Mesenchymal stem cell (in vitro differentiated cells and primary cell): ENCODE measurements at regions not wholly inside any gene's neighbourhood (a gene's known extent, or its start where the extent isn't known, plus 50 kb on each side); places are given as distances from the start of the nearest gene placed in this dataset.

Experiments used
- DNase-seq: peaks from one replicate; pipeline ENCODE4 v3.0.0-alpha.2; 2013
- H2AFZ ChIP-seq: one replicate; pipeline ENCODE4 v1.6.1; 2013; ENCODE audit warnings: low read depth, mild to moderate bottlenecking, control low read depth, inconsistent platforms, low read length, moderate library complexity
- H2AK5ac ChIP-seq: 2 replicates; pipeline ENCODE4 v1.6.1; 2013; ENCODE audit warnings: low read length, moderate library complexity, mild to moderate bottlenecking, inconsistent platforms; ENCODE audit not compliant: severe bottlenecking
- H2BK120ac ChIP-seq: one replicate; pipeline ENCODE4 v1.6.1; 2013; ENCODE audit warnings: low read depth, mild to moderate bottlenecking, inconsistent platforms, low read length, moderate library complexity
- H2BK12ac ChIP-seq, 2 experiments: one replicate each; pipeline ENCODE4 v1.6.1; 2013; ENCODE audit warnings: inconsistent platforms in 2 of 2, low read length in 2 of 2, mild to moderate bottlenecking in 2 of 2, moderate library complexity in 2 of 2, control low read depth in 1 of 2
- H2BK15ac ChIP-seq: one replicate; pipeline ENCODE4 v1.6.1; 2013; ENCODE audit warnings: mild to moderate bottlenecking, low read depth, inconsistent platforms; ENCODE audit not compliant: poor library complexity, severe bottlenecking
- H2BK5ac ChIP-seq: 2 replicates; pipeline ENCODE4 v1.6.1; 2013; ENCODE audit warnings: low read depth, mild to moderate bottlenecking, low read length, control low read depth, inconsistent platforms; ENCODE audit not compliant: poor library complexity, severe bottlenecking
- H3K14ac ChIP-seq, 2 experiments: one replicate each; pipeline ENCODE4 v1.6.1; 2013; ENCODE audit warnings: inconsistent platforms in 2 of 2, low read length in 2 of 2, control low read depth in 1 of 2, mild to moderate bottlenecking in 1 of 2, moderate library complexity in 1 of 2
- H3K18ac ChIP-seq, 2 experiments: one replicate each; pipeline ENCODE4 v1.6.1; 2013; ENCODE audit warnings: inconsistent platforms in 2 of 2, low read length in 2 of 2, control low read depth in 1 of 2, low read depth in 1 of 2, mild to moderate bottlenecking in 1 of 2
- H3K23ac ChIP-seq, 2 experiments: one replicate each; pipeline ENCODE4 v1.6.1; 2013; ENCODE audit warnings: inconsistent platforms in 2 of 2, low read length in 2 of 2, mild to moderate bottlenecking in 2 of 2, moderate library complexity in 2 of 2, control low read depth in 1 of 2
- H3K27ac ChIP-seq: 2 replicates; pipeline ENCODE4 v1.5.1; 2013; ENCODE audit warnings: mild to moderate bottlenecking, moderate library complexity, low read length, control low read depth, inconsistent platforms; ENCODE audit not compliant: poor library complexity, severe bottlenecking
- H3K27me3 ChIP-seq, 2 experiments: 2 replicates each; pipeline versions ENCODE4 v1.6.1 to v1.7.0; 2013; ENCODE audit warnings: low read length in 2 of 2, mild to moderate bottlenecking in 2 of 2, moderate library complexity in 2 of 2, control low read depth in 1 of 2, inconsistent platforms in 1 of 2; ENCODE audit not compliant: control insufficient read depth in 1 of 2, insufficient read depth in 1 of 2
- H3K36me3 ChIP-seq, 2 experiments: 2 replicates each; pipeline versions ENCODE4 v1.6.1 to v1.7.0; 2013; ENCODE audit warnings: low read length in 2 of 2, control low read depth in 1 of 2, inconsistent platforms in 1 of 2, low read depth in 1 of 2, mild to moderate bottlenecking in 1 of 2; ENCODE audit not compliant: insufficient read depth in 2 of 2, control insufficient read depth in 1 of 2
- H3K4ac ChIP-seq, 2 experiments: one replicate each; pipeline ENCODE4 v1.6.1; 2013; ENCODE audit warnings: inconsistent platforms in 2 of 2, low read length in 2 of 2, mild to moderate bottlenecking in 2 of 2, moderate library complexity in 2 of 2, control low read depth in 1 of 2, low read depth in 1 of 2
- H3K4me1 ChIP-seq: 2 replicates; pipeline ENCODE4 v1.6.1; 2013; ENCODE audit warnings: low read depth, low read length, control low read depth; ENCODE audit not compliant: control insufficient read depth, insufficient read depth
- H3K4me2 ChIP-seq: 2 replicates; pipeline ENCODE4 v1.6.1; 2013; ENCODE audit warnings: low read length, mild to moderate bottlenecking, inconsistent platforms; ENCODE audit not compliant: poor library complexity, severe bottlenecking
- H3K4me3 ChIP-seq, 2 experiments: 2 replicates each; pipeline versions ENCODE4 v1.5.1 to v1.7.0; 2013; ENCODE audit warnings: low read length in 2 of 2, mild to moderate bottlenecking in 2 of 2, control low read depth in 1 of 2, low read depth in 1 of 2; ENCODE audit not compliant: insufficient read depth in 1 of 2
- H3K79me1 ChIP-seq: replicated peaks from 2 replicates; pipeline ENCODE4 v1.6.1; 2013; ENCODE audit warnings: mild to moderate bottlenecking, control low read depth, low read length, inconsistent platforms; ENCODE audit not compliant: poor library complexity, severe bottlenecking
- H3K9ac ChIP-seq: 2 replicates; pipeline ENCODE4 v1.7.0; 2013; ENCODE audit warnings: mild to moderate bottlenecking, low read length, moderate library complexity
- H3K9me3 ChIP-seq: 2 replicates; pipeline ENCODE4 v1.7.0; 2013; ENCODE audit warnings: mild to moderate bottlenecking, low read length; ENCODE audit not compliant: control insufficient read depth
- H4K8ac ChIP-seq: one replicate; pipeline ENCODE4 v1.6.1; 2013; ENCODE audit warnings: inconsistent platforms, mild to moderate bottlenecking, low read length, moderate library complexity
- H4K91ac ChIP-seq: one replicate; pipeline ENCODE4 v1.6.1; 2013; ENCODE audit warnings: mild to moderate bottlenecking, low read length, inconsistent platforms
- WGBS: methylation state at CpG from one replicate; pipeline ENCODE4 v1.1.7; 2013; ENCODE audit warnings: mixed read lengths; 5-methylcytosine and 5-hydroxymethylcytosine counted together

GRCh38 chr10:124263726-124264125 is 155.0 kb downstream of the OAT start:
- no peak overlapping the region for H3K4me2 ChIP-seq
- H3K4me1 ChIP-seq = peaks cover 13% of the 10 kb centered on the region
- H3K79me1 ChIP-seq = no peaks in the 10 kb centered on the region
- no peak overlapping the region for H2BK15ac ChIP-seq
- H3K18ac ChIP-seq = no peak overlapping the region
- no peak overlapping the region for H2BK120ac ChIP-seq
- peaks cover 0 to 43% of the 10 kb centered on the region in 2 experiments for H3K27me3 ChIP-seq
- WGBS = 82% methylated on average over 5 of the region's 5 CpGs
- H3K23ac ChIP-seq = no peak overlapping the region
- H3K36me3 ChIP-seq = no peaks in the 10 kb centered on the region
- no peak overlapping the region for H4K8ac ChIP-seq
- no peak overlapping the region for H4K91ac ChIP-seq
- no peak for DNase-seq
- no peak overlapping the region for H3K4me3 ChIP-seq
- H2BK12ac ChIP-seq = no peak overlapping the region
- no peak overlapping the region for H2BK5ac ChIP-seq
- H3K14ac ChIP-seq = no peak overlapping the region
- no peak overlapping the region for H3K4ac ChIP-seq
- H2AK5ac ChIP-seq = no peak overlapping the region
- H3K9me3 ChIP-seq = peaks cover 9% of the 10 kb centered on the region
- no peak overlapping the region for H2AFZ ChIP-seq
- no peak overlapping the region for H3K9ac ChIP-seq
- no peak overlapping the region for H3K27ac ChIP-seq

- Histone ChIP-seq H3K4me3 (no peak overlapping the region), H3K14ac (no peak overlapping the region), H3K27me3 (peaks cover 0 to 49% of the 10 kb centered on the region in 2 experiments), H3K27ac (no peak overlapping the region), H2AFZ (no peak overlapping the region), H3K9me3 (peaks cover 9% of the 10 kb centered on the region), H3K23ac (no peak overlapping the region), H2BK5ac (no peak overlapping the region), H3K4me1 (peaks cover 13% of the 10 kb centered on the region), H3K9ac (no peak overlapping the region), H3K4me2 (no peak overlapping the region), H3K18ac (no peak overlapping the region), H3K4ac (no peak overlapping the region), H4K91ac (no peak overlapping the region), H2BK12ac (no peak overlapping the region), H2BK15ac (no peak overlapping the region), H2BK120ac (no peak overlapping the region), H3K36me3 (no peaks in the 10 kb centered on the region), H3K79me1 (no peaks in the 10 kb centered on the region), H4K8ac (no peak overlapping the region), H2AK5ac (no peak overlapping the region)
- no peak for DNase-seq
- WGBS = 90% methylated on average over 7 of the region's 7 CpGs
Measured at GRCh38 chr10:124262971-124263370, 155.8 kb downstream of the OAT start.

- Histone ChIP-seq H2BK15ac (peak overlapping the region; percentile 63), H3K27ac (no peak overlapping the region), H3K27me3 (peaks cover 0 to 52% of the 10 kb centered on the region in 2 experiments), H3K4me1 (peaks cover 10% of the 10 kb centered on the region), H2BK5ac (no peak overlapping the region), H3K4ac (peak overlapping the region in 1 of 2 experiments; percentile 9), H4K8ac (peak overlapping the region; percentile 60), H4K91ac (peak overlapping the region; percentile 43), H3K23ac (no peak overlapping the region), H3K36me3 (no peaks in the 10 kb centered on the region), H2AFZ (no peak overlapping the region), H3K9me3 (peaks cover 9% of the 10 kb centered on the region), H3K18ac (peak overlapping the region in 1 of 2 experiments; percentile 25), H2BK120ac (no peak overlapping the region), H3K4me2 (no peak overlapping the region), H2AK5ac (no peak overlapping the region), H3K4me3 (no peak overlapping the region), H2BK12ac (peak overlapping the region in 1 of 2 experiments; percentile 34), H3K14ac (no peak overlapping the region), H3K79me1 (no peaks in the 10 kb centered on the region), H3K9ac (no peak overlapping the region)
- no peak for DNase-seq
- WGBS = 73% methylated on average over 11 of the region's 11 CpGs
Measured at GRCh38 chr10:124262234-124262865, 156.4 kb downstream of the OAT start.

- DNase-seq = peak; percentile 10
- Histone ChIP-seq H3K9me3 (peaks cover 9% of the 10 kb centered on the region), H3K23ac (no peak overlapping the region), H4K8ac (no peak overlapping the region), H2AK5ac (no peak overlapping the region), H3K4me2 (no peak overlapping the region), H2BK15ac (no peak overlapping the region), H3K36me3 (no peaks in the 10 kb centered on the region), H3K4me1 (no peaks in the 10 kb centered on the region), H3K79me1 (no peaks in the 10 kb centered on the region), H3K18ac (no peak overlapping the region), H2BK12ac (no peak overlapping the region), H3K4me3 (no peak overlapping the region), H2BK5ac (no peak overlapping the region), H3K4ac (no peak overlapping the region), H3K14ac (no peak overlapping the region), H3K27ac (no peak overlapping the region), H2AFZ (no peak overlapping the region), H3K9ac (no peak overlapping the region), H2BK120ac (no peak overlapping the region), H3K27me3 (peaks cover 0 to 63% of the 10 kb centered on the region in 2 experiments), H4K91ac (peak overlapping the region; percentile 25)
- 71% methylated on average over 7 of the region's 7 CpGs for WGBS
Measured at GRCh38 chr10:124259139-124259825, 159.4 kb downstream of the OAT start.
